ENCODE measurements at regions not wholly inside any gene's neighbourhood (a gene's known extent, or its start where the extent isn't known, plus 50 kb on each side); places are given as distances from the start of the nearest gene placed in this dataset.
A peak's percentile ranks its signal among the peaks of the same experiment; 100 is the strongest.
"Not testable (repeated sequence)": the region's sequence is repeated elsewhere in the genome, so short reads cannot be mapped to it uniquely, and the experiment has no call there.

- Histone ChIP-seq H3K4me3 (no peak overlapping the region), H3K4me1 (replicated peaks) (no peaks in the 10 kb centered on the region), H3K36me3 (no peaks in the 10 kb centered on the region), H3K27me3 (replicated peaks; ENCODE audit: insufficient read depth) (no peaks in the 10 kb centered on the region), H3K27ac (no peak overlapping the region), H3K9me3 (no peaks in the 10 kb centered on the region)
- TF ChIP-seq POLR2AphosphoS5 (IDR thresholded peaks at IDR 0.05) (no peak), POLR2A (IDR thresholded peaks at IDR 0.05) (no peak), CTCF (IDR thresholded peaks at IDR 0.05) (no peak)
- WGBS = 91% methylated on average over 4 of the region's 4 CpGs
- no peak for DNase-seq (ENCODE audit: low spot score)
- intact Hi-C loops (cut with DNase I) = no loop called here
Observed at GRCh38 chr14:80024417-80024816, 186.9 kb downstream of the DIO2 start.

GRCh38 chr14:80018476-80018875, 192.8 kb downstream of the DIO2 start:
- WGBS = 89% methylated on average over 3 of the region's 3 CpGs

GRCh38 chr14:80017795-80018194, 193.5 kb downstream of the DIO2 start:
- H3K4me3 ChIP-seq = no peak overlapping the region
- TF ChIP-seq CTCF (IDR thresholded peaks at IDR 0.05) (no peak), POLR2A (IDR thresholded peaks at IDR 0.05) (no peak), POLR2AphosphoS5 (IDR thresholded peaks at IDR 0.05) (no peak)
- no peaks in the 10 kb centered on the region for H3K9me3 ChIP-seq
- H3K27me3 ChIP-seq (replicated peaks; ENCODE audit: insufficient read depth) = no peaks in the 10 kb centered on the region
- DNase-seq (ENCODE audit: low spot score) = peak; percentile 18
- no peaks in the 10 kb centered on the region for H3K4me1 ChIP-seq (replicated peaks)
- H3K27ac ChIP-seq = no peak overlapping the region
- WGBS = 52% methylated on average over 4 of the region's 4 CpGs
- intact Hi-C loops (cut with DNase I) = no loop called here
- H3K36me3 ChIP-seq = no peaks in the 10 kb centered on the region

More at GRCh38 chr14:80018476-80018875, 192.8 kb downstream of the DIO2 start:
- H3K4me1 ChIP-seq (replicated peaks); H3K27me3 ChIP-seq (replicated peaks; ENCODE audit: insufficient read depth); H3K36me3 ChIP-seq; H3K27ac ChIP-seq; DNase-seq (ENCODE audit: low spot score); intact Hi-C loops (cut with DNase I); H3K4me3 ChIP-seq; H3K9me3 ChIP-seq: not testable (repeated sequence)

GRCh38 chr14:80010245-80010644, 201.1 kb downstream of the DIO2 start:
- H3K27me3 ChIP-seq (replicated peaks; ENCODE audit: insufficient read depth); intact Hi-C loops (cut with DNase I); H3K36me3 ChIP-seq; H3K27ac ChIP-seq; H3K4me3 ChIP-seq; DNase-seq (ENCODE audit: low spot score); H3K9me3 ChIP-seq; H3K4me1 ChIP-seq (replicated peaks): not testable (repeated sequence)
- 100% methylated on average over 1 of the region's 1 CpG for WGBS

GRCh38 chr14:80005561-80005960, 205.7 kb downstream of the DIO2 start:
- WGBS = 0% methylated on average over 1 of the region's 1 CpG
- DNase-seq (ENCODE audit: low spot score) = no peak
- intact Hi-C loops (cut with DNase I) = no loop called here

More at GRCh38 chr14:80005561-80005960, 205.7 kb downstream of the DIO2 start:
- Histone ChIP-seq H3K4me3 (no peak overlapping the region), H3K36me3 (no peaks in the 10 kb centered on the region), H3K27ac (peak overlapping the region; percentile 21 to 48), H3K27me3 (replicated peaks; ENCODE audit: insufficient read depth) (no peaks in the 10 kb centered on the region), H3K9me3 (no peaks in the 10 kb centered on the region), H3K4me1 (replicated peaks) (peaks cover 3% of the 10 kb centered on the region)
- TF ChIP-seq POLR2A (IDR thresholded peaks at IDR 0.05) (no peak), POLR2AphosphoS5 (IDR thresholded peaks at IDR 0.05) (no peak), CTCF (IDR thresholded peaks at IDR 0.05) (no peak)

All from prostate gland (tissue), 2 donors.